IMR-90 (cell line): ENCODE measurements at regions not wholly inside any gene's neighbourhood (a gene's known extent, or its start where the extent isn't known, plus 50 kb on each side); places are given as distances from the start of the nearest gene placed in this dataset.

Experiments
- ATAC-seq: fragments of 200-7000 bp; cut with Tn5 transposase; 2 replicates; pipeline ENCODE4 v1.9.1; 2020; ENCODE audit warnings: low read depth, mild to moderate bottlenecking, moderate library complexity
- BruUV-seq: library from RNA; stranded (reverse); fragments of 400-500 nt; replicated peaks from 2 replicates; lab custom pipeline; 2021; lab: Mats Ljungman, UMichigan
- CTCF ChIA-PET: fragments of 300-600 bp; formaldehyde crosslinking; extraction: SDS; loops from one replicate; lab custom pipeline; 2021; ENCODE audit warnings: antibody characterized with exemption; lab: Yijun Ruan, JAX
- POLR2A ChIA-PET: fragments of 300-600 bp; sonication (Branson Sonifier 250); formaldehyde crosslinking; loops from one replicate; lab custom pipeline; 2022; ENCODE audit warnings: antibody characterized with exemption; ENCODE audit not compliant: unreplicated experiment; lab: Charles Lee
- DNase-seq: peaks from one replicate; pipeline ENCODE4 v3.0.0; 2013
- H2AFZ ChIP-seq: replicated peaks from 2 replicates; pipeline ENCODE3; 2013; ENCODE audit warnings: low read length, mild to moderate bottlenecking; ENCODE audit not compliant: poor library complexity
- H2AK5ac ChIP-seq: 2 replicates; pipeline ENCODE4 v1.6.1; 2013; ENCODE audit warnings: low read depth, low read length, inconsistent platforms
- H2AK9ac ChIP-seq: replicated peaks from 2 replicates; pipeline ENCODE3; 2013; ENCODE audit warnings: mild to moderate bottlenecking, low read depth, low read length, moderate library complexity; ENCODE audit not compliant: poor library complexity
- H2BK120ac ChIP-seq: 2 replicates; pipeline ENCODE4 v1.6.1; 2013; ENCODE audit warnings: low read depth, low read length, inconsistent platforms
- H2BK15ac ChIP-seq: 3 replicates; pipeline ENCODE4 v1.6.1; 2013; ENCODE audit warnings: low read depth, low read length, inconsistent platforms
- H2BK20ac ChIP-seq: 2 replicates; pipeline ENCODE4 v1.6.1; 2013; ENCODE audit warnings: low read depth, mild to moderate bottlenecking, inconsistent platforms, low read length, moderate library complexity
- H2BK5ac ChIP-seq: 2 replicates; pipeline ENCODE4 v1.6.1; 2013; ENCODE audit warnings: mild to moderate bottlenecking, low read depth, low read length, inconsistent platforms; ENCODE audit not compliant: poor library complexity, severe bottlenecking
- H3K14ac ChIP-seq: replicated peaks from 2 replicates; pipeline ENCODE4 v1.6.1; 2013; ENCODE audit warnings: low read depth, low read length, inconsistent platforms
- H3K18ac ChIP-seq: 2 replicates; pipeline ENCODE4 v1.6.1; 2013; ENCODE audit warnings: low read depth, low read length, control low read depth
- H3K23ac ChIP-seq: 2 replicates; pipeline ENCODE4 v1.6.1; 2013; ENCODE audit warnings: low read depth, low read length, inconsistent platforms
- H3K27ac ChIP-seq: 2 replicates; pipeline ENCODE4 v1.5.1; 2013; ENCODE audit warnings: mild to moderate bottlenecking, control low read depth, low read length; ENCODE audit not compliant: insufficient read depth
- H3K27me3 ChIP-seq: 2 replicates; pipeline ENCODE4 v1.6.1; 2013; ENCODE audit warnings: low read length; ENCODE audit not compliant: control insufficient read depth, insufficient read depth
- H3K36me3 ChIP-seq: 2 replicates; pipeline ENCODE4 v1.6.1; 2013; ENCODE audit warnings: low read length, mixed read lengths; ENCODE audit not compliant: control insufficient read depth, insufficient read depth
- H3K4ac ChIP-seq: 2 replicates; pipeline ENCODE4 v1.6.1; 2013; ENCODE audit warnings: low read depth, low read length, inconsistent platforms
- H3K4me1 ChIP-seq: 2 replicates; pipeline ENCODE4 v1.6.1; 2013; ENCODE audit warnings: low read length, mixed read lengths; ENCODE audit not compliant: control insufficient read depth, insufficient read depth
- H3K4me2 ChIP-seq: 2 replicates; pipeline ENCODE4 v1.6.1; 2013; ENCODE audit warnings: low read depth, mild to moderate bottlenecking, control low read depth, low read length, moderate library complexity
- H3K4me3 ChIP-seq: 2 replicates; pipeline ENCODE4 v1.5.1; 2013; ENCODE audit warnings: low read depth, mild to moderate bottlenecking, control low read depth, low read length, moderate library complexity; ENCODE audit not compliant: insufficient read depth
- H3K56ac ChIP-seq: 2 replicates; pipeline ENCODE4 v1.6.1; 2013; ENCODE audit warnings: low read length, inconsistent platforms; ENCODE audit not compliant: insufficient read depth; ENCODE audit errors: extremely low read depth
- H3K79me1 ChIP-seq, 2 experiments: 2 replicates each; pipeline ENCODE4 v1.6.1; 2013; ENCODE audit warnings: low read length in 2 of 2, inconsistent platforms in 1 of 2, low read depth in 1 of 2
- H3K9ac ChIP-seq: 2 replicates; pipeline ENCODE4 v1.6.1; 2013; ENCODE audit warnings: low read depth, low read length, control low read depth
- H3K9me1 ChIP-seq: 2 replicates; pipeline ENCODE4 v1.6.1; 2013; ENCODE audit warnings: low read length, inconsistent platforms; ENCODE audit not compliant: insufficient read depth
- H3K9me3 ChIP-seq: 2 replicates; pipeline ENCODE4 v1.6.1; 2013; ENCODE audit warnings: low read length; ENCODE audit not compliant: control insufficient read depth, insufficient read depth
- H4K20me1 ChIP-seq: 2 replicates; pipeline ENCODE4 v1.6.1; 2013; ENCODE audit warnings: low read length, inconsistent platforms; ENCODE audit not compliant: insufficient read depth
- H4K5ac ChIP-seq: 2 replicates; pipeline ENCODE4 v1.6.1; 2013; ENCODE audit warnings: mild to moderate bottlenecking, low read depth, low read length, control low read depth
- H4K8ac ChIP-seq, 2 experiments: 2 replicates each; pipeline ENCODE4 v1.6.1; 2013; ENCODE audit warnings: low read depth in 2 of 2, low read length in 2 of 2, control low read depth in 1 of 2, inconsistent platforms in 1 of 2
- H4K91ac ChIP-seq: 2 replicates; pipeline ENCODE4 v1.6.1; 2013; ENCODE audit warnings: low read depth, low read length, inconsistent platforms; ENCODE audit not compliant: insufficient read depth
- CEBPB ChIP-seq: IDR thresholded peaks from 2 replicates; pipeline ENCODE4 v1.6.1; 2012; ENCODE audit warnings: low read depth, low read length, improper control_type of control experiment
- CHD1 ChIP-seq: IDR thresholded peaks from 2 replicates; pipeline ENCODE4 v1.6.1; 2012; ENCODE audit warnings: low read depth, low read length, improper control_type of control experiment
- MAFK ChIP-seq: IDR thresholded peaks from 2 replicates; pipeline ENCODE4 v1.6.1; 2012; ENCODE audit warnings: low read depth, low read length, improper control_type of control experiment
- MAZ ChIP-seq: IDR thresholded peaks from 2 replicates; pipeline ENCODE4 v1.6.1; 2012; ENCODE audit warnings: low read depth, mild to moderate bottlenecking, low read length, improper control_type of control experiment, moderate library complexity, borderline replicate concordance
- MXI1 ChIP-seq: IDR thresholded peaks from 2 replicates; pipeline ENCODE4 v1.6.1; 2012; ENCODE audit warnings: low read depth, mild to moderate bottlenecking, low read length, moderate library complexity, borderline replicate concordance
- NFE2L2 ChIP-seq: fragments of 150-350 bp; IDR thresholded peaks from 2 replicates; pipeline ENCODE4 v1.6.1; 2016; ENCODE audit warnings: low read depth, mild to moderate bottlenecking, low read length
- POLR2A ChIP-seq: IDR thresholded peaks from 2 replicates; pipeline ENCODE4 v1.6.1; 2012; ENCODE audit warnings: mild to moderate bottlenecking, low read depth, low read length
- RAD21 ChIP-seq: IDR thresholded peaks from 2 replicates; pipeline ENCODE4 v1.6.1; 2012; ENCODE audit warnings: low read length, improper control_type of control experiment
- RCOR1 ChIP-seq: IDR thresholded peaks from 2 replicates; pipeline ENCODE4 v1.6.1; 2012; ENCODE audit warnings: mild to moderate bottlenecking, low read length, improper control_type of control experiment; ENCODE audit not compliant: insufficient replicate concordance
- SMC3 ChIP-seq: fragments of 150-350 bp; IDR thresholded peaks from 2 replicates; pipeline ENCODE4 v1.6.1; 2016; ENCODE audit warnings: low read depth, mild to moderate bottlenecking, antibody characterized with exemption, low read length, moderate library complexity
- USF2 ChIP-seq: fragments of 150-350 bp; IDR thresholded peaks from 2 replicates; pipeline ENCODE4 v1.6.1; 2017; ENCODE audit warnings: mild to moderate bottlenecking, antibody characterized with exemption, low read length, low read depth
- WGBS, 2 experiments: methylation state at CpG; one replicate each; pipeline versions ENCODE4 v1.1.5 to v1.1.7; 2013; ENCODE audit warnings: missing lambda C conversion rate in 2 of 2; ENCODE audit not compliant: insufficient read length in 1 of 2; ENCODE audit errors: extremely low coverage in 2 of 2; 5-methylcytosine and 5-hydroxymethylcytosine counted together
- dilution Hi-C: fragments of 300-500 bp; cut with HindIII; formaldehyde crosslinking; loops from one replicate; pipeline ENCODE4 v1.14.3; 2018; ENCODE audit warnings: low sequenced_read_pairs; ENCODE audit not compliant: unreplicated experiment
- in situ Hi-C: fragments of 300-500 bp; cut with MboI; formaldehyde crosslinking; loops from 3 replicates; pipeline ENCODE4 v1.14.3; 2019; ENCODE audit warnings: low sequenced_read_pairs, inconsistent platforms, mixed read lengths
- intact Hi-C: fragments of 100-400 bp; cut with micrococcal nuclease; formaldehyde crosslinking; loops from 2 replicates; pipeline ENCODE4 v1.10.0; 2022
- TF ChIP-seq, protein P1 (sequence below): conservative IDR thresholded peaks from 2 replicates; pipeline ENCODE4 v1.5.1; 2012; ENCODE audit warnings: mild to moderate bottlenecking, low read depth, low read length, improper control_type of control experiment
- TF ChIP-seq, protein P2 (sequence below): fragments of 150-350 bp; IDR thresholded peaks from 2 replicates; pipeline ENCODE4 v1.6.1; 2016; ENCODE audit warnings: low read depth, mild to moderate bottlenecking, low read length, moderate library complexity, borderline replicate concordance

DNA sequence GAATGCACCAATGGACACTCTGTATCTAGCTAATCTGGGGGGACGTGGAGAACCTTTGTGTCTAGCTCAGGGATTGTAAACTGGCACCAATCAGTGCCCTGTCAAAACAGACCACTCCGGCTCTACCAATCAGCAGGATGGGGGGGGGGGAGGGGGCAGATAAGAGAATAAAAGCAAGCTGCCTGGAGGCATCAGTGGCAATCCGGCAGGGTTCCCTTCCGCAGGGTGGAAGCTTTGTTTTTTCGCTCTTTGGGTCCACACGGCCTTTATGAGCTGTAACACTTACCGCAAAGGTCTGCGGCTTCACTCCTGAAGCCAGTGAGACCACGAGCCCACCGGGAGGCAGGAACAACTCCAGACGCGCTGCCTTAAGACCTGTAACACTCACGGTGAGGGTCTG is 827.1 kb downstream of the PLOD2 start:
- Histone ChIP-seq H2BK5ac (no peak overlapping the region), H3K36me3 (no peaks in the 10 kb centered on the region), H3K14ac (no peak overlapping the region), H4K5ac (no peak overlapping the region), H3K18ac (no peak overlapping the region), H3K9me1 (no peaks in the 10 kb centered on the region), H2AK9ac (no peak overlapping the region), H3K27me3 (no peaks in the 10 kb centered on the region), H4K20me1 (no peaks in the 10 kb centered on the region), H3K56ac (no peak overlapping the region), H3K4me2 (no peak overlapping the region), H2BK15ac (no peak overlapping the region), H3K23ac (no peak overlapping the region), H3K4ac (no peak overlapping the region), H3K79me1 (no peaks in the 10 kb centered on the region), H3K9me3 (peaks cover 2% of the 10 kb centered on the region), H3K9ac (no peak overlapping the region), H3K4me3 (no peak overlapping the region), H2AFZ (no peak overlapping the region), H2AK5ac (no peak overlapping the region), H4K91ac (no peak overlapping the region), H2BK20ac (no peak overlapping the region), H3K4me1 (no peaks in the 10 kb centered on the region), H2BK120ac (no peak overlapping the region), H4K8ac (no peak overlapping the region), H3K27ac (no peak overlapping the region)
- in situ Hi-C loops (no loop called here), intact Hi-C loops (no loop called here), dilution Hi-C loops (no loop called here)
- ATAC-seq (no peak), DNase-seq (no peak)
- POLR2A ChIA-PET, result no interaction called here
- WGBS, 2 experiments, result 83% methylated on average over 4 of the region's 13 CpGs; no CpG with 5 or more reads in 1 of the 2 experiments
- CTCF ChIA-PET, result no interaction called here
- TF ChIP-seq POLR2A (no peak), RAD21 (no peak), MAZ (no peak), USF2 (no peak), RCOR1 (no peak), SMC3 (no peak), MXI1 (no peak), NFE2L2 (no peak), CHD1 (no peak), CEBPB (no peak), MAFK (no peak)
- TF ChIP-seq, protein P1, sequence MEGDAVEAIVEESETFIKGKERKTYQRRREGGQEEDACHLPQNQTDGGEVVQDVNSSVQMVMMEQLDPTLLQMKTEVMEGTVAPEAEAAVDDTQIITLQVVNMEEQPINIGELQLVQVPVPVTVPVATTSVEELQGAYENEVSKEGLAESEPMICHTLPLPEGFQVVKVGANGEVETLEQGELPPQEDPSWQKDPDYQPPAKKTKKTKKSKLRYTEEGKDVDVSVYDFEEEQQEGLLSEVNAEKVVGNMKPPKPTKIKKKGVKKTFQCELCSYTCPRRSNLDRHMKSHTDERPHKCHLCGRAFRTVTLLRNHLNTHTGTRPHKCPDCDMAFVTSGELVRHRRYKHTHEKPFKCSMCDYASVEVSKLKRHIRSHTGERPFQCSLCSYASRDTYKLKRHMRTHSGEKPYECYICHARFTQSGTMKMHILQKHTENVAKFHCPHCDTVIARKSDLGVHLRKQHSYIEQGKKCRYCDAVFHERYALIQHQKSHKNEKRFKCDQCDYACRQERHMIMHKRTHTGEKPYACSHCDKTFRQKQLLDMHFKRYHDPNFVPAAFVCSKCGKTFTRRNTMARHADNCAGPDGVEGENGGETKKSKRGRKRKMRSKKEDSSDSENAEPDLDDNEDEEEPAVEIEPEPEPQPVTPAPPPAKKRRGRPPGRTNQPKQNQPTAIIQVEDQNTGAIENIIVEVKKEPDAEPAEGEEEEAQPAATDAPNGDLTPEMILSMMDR, result no peak
- TF ChIP-seq, protein P2, sequence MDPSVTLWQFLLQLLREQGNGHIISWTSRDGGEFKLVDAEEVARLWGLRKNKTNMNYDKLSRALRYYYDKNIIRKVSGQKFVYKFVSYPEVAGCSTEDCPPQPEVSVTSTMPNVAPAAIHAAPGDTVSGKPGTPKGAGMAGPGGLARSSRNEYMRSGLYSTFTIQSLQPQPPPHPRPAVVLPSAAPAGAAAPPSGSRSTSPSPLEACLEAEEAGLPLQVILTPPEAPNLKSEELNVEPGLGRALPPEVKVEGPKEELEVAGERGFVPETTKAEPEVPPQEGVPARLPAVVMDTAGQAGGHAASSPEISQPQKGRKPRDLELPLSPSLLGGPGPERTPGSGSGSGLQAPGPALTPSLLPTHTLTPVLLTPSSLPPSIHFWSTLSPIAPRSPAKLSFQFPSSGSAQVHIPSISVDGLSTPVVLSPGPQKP, result no peak
- BruUV-seq, result no TSS peak
